GM13977 (cell line): ENCODE measurements at regions not wholly inside any gene's neighbourhood (a gene's known extent, or its start where the extent isn't known, plus 50 kb on each side); places are given as distances from the start of the nearest gene placed in this dataset.

Experiments
- DNase-seq: peaks from one replicate; pipeline ENCODE4 v3.0.0; 2012; ENCODE audit warnings: low spot score
- CTCF ChIP-seq: IDR thresholded peaks from 2 replicates; pipeline ENCODE4 v1.5.1; 2012; ENCODE audit warnings: mild to moderate bottlenecking, control low read depth; ENCODE audit not compliant: insufficient read depth; ENCODE audit errors: extremely low read depth, missing control alignments
- in situ Hi-C: fragments of 300-500 bp; cut with MboI; formaldehyde crosslinking; loops from one replicate; pipeline ENCODE4 v1.12.0; 2022; ENCODE audit warnings: low sequenced_read_pairs, low pct_unique_long_range_greater_than_20kb, mixed read lengths, inconsistent platforms; ENCODE audit not compliant: unreplicated experiment

DNA sequence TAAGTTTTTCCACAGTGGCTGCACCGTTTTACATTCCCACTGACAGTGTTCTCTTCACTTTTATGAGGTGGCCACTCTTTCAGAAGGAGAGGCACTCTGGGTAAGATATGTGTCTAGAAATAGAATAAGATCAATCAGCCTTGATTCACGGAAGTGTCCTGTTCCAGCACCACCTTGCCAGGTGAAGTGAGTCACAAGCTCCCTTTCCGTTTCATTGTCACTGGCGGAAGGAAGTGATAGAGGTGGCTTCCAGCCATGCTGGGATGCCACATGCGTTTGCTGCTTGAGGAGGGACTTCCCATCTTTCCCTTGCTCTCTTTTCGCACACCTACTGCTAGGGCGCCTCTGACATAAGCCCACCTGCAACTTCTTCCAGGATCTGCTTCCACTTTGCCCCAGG is 217.1 kb downstream of the PIK3R1 start:
- in situ Hi-C loops, result no loop called here
- no peak for DNase-seq
- TF ChIP-seq CTCF, result no peak

- no peak for DNase-seq
- in situ Hi-C loops, result no loop called here
- no peak for TF ChIP-seq CTCF
Measured at GRCh38 chr5:68433526-68433922, 218.0 kb downstream of the PIK3R1 start.

- in situ Hi-C loops, result no loop called here
- no peak for TF ChIP-seq CTCF
- peak; percentile 80 for DNase-seq
Measured at GRCh38 chr5:68433923-68434879, 218.6 kb downstream of the PIK3R1 start.

DNA sequence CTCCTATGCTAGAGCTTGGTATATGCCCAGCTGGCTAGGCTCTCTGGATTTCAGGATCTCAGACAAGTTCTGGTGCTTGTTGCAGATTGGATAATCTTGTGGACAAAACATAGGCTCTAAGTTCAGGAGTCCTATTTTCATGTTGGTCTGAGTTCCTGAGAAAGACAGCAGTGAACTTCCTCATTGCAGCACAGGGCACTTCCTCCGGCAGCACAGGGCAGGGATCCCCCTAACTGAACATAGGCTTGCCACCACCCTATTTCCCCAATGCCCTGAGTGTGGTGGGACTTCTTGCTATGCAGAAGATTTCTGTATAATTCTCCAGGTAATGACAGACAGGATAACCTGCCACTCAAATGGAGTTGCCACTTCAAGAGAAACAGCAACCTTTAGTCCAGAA is 220.1 kb downstream of the PIK3R1 start:
- no peak for DNase-seq
- in situ Hi-C loops, result no loop called here
- TF ChIP-seq CTCF, result no peak

DNA sequence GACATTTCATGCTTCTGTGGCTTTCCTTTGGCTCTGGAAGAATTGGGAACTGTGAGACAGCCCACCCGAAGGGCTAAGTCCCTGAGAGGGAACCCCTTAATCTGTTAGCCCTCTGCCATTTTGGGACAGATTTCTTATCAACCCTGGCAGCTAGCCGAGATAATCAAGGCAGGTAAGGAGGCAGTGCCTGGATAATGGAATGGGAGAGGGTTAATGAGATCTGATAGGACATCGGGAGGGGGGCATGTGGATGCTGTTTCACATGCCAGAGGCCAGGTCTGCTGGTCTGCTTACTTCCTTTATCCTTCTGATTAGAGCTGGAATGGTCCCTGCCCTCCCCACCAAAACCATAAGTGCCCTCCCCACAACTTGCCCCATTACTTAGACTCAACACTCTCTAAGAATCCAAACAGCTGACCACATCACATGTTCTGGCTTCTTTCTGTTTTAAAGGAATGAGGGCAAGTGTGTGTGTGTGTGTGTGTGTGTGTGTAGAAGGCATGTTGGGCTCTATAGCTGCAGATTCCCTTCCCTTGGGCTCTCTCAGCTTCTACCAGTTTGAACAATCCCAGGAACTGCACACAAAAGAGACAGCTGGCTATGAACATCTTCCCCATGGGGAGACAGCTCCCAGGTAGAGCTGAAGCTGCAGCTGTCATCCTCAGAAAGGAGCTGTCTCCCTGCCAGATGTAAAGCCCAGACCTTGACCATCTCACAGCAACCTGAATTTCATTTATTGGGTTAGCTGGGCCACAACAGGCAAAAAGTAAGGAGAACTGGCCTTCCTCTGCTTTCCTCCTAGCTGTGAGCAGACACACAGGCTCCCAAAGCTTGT is 221.3 kb downstream of the PIK3R1 start:
- TF ChIP-seq CTCF, result no peak
- in situ Hi-C loops, result no loop called here
- no peak for DNase-seq

DNA sequence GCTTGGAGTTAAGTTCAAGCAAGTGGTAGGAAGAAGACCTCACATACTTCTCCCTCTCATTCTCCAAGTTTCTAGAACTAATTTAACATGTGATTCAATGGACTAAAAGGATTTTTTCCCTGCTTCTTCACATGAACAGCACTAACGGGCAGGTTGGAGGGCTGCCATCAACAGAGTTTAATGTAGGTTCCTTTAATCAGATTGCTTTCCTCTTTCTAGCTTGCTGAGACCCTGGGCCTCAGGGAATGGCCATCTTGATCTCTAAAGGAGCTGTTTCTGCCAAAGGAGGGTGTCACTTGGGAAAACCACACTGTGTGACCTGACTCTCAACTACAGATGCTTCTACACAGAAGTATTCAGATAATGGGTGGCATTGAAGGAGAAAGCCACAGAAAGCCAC is 223.3 kb downstream of the PIK3R1 start:
- no peak for TF ChIP-seq CTCF
- DNase-seq, result no peak
- in situ Hi-C loops, result no loop called here
